Stimulated activated naive CD4-positive, alpha-beta T cell (primary cell): ENCODE measurements at regions not wholly inside any gene's neighbourhood (a gene's known extent, or its start where the extent isn't known, plus 50 kb on each side); places are given as distances from the start of the nearest gene placed in this dataset.
"Not testable (repeated sequence)": the region's sequence is repeated elsewhere in the genome, so short reads cannot be mapped to it uniquely, and the experiment has no call there.

Source experiments
- DNase-seq, 6 experiments: peaks; one replicate each; lab custom pipeline; 2025; lab: John Stamatoyannopoulos, UW

DNA sequence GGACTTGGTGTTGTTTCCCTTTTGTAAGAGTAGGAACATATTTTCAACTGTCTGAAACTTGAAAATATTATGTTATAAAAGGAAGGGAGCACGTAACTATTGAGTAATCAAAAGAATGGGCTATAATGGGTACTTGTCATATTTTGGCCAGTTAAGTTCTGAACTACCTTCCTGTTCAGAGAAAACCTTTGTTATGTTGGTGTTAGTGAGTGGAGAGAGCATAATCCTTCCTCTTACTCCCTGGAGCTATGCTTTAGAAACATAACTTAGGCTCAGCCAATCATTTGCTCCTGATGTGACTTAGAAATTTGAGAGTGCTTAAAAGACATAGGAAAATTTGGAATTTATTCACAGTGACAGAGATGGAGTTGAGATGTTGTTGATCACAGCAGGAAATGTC lies 482.5 kb upstream of the SPRY2 start:
- no peak for DNase-seq

DNA sequence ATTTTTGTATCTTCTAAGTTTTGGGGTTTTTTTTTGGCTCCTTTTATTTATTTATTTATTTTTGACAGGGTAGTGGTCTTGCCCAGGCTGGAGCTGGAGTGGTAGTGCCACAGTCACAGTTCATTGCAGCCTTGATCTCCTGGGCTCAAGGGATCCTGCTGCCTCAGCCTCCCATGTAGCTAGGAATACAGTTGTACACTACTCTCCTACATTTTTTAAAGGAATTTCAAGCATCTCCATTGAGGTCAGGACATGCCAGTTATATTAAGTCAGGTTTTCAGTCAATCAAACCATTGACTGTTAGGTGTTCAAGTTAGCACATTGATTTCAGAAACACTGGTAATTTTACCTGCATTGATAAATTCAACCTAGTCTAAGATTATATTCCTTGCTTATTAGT lies 480.5 kb upstream of the SPRY2 start:
- DNase-seq: no peak

GRCh38 chr13:80817979-80818378 lies 477.1 kb upstream of the SPRY2 start:
- DNase-seq: no peak

- DNase-seq: no peak
These were observed 473.6 kb upstream of the SPRY2 start for GRCh38 chr13:80814541-80814940.

GRCh38 chr13:80810294-80810693 lies 469.4 kb upstream of the SPRY2 start:
- DNase-seq: not testable (repeated sequence)

DNA sequence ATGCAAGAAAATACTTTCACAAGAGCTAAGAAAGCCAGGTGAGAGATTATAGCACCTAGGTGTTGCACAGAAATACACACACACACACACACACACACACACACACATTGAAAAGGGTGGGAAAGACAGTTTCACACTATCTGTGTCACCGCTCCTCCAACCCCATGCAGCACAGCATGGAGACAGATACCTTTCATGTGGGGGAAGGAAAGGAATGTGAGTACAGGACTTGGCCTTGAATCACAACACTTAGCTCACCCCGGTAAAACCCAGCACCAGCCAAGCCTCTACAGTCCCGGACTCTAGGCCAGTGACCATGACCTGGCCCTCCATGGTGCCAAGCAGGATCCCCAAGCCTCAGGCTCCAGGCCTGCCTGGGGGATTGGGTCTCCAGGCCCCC lies 462.0 kb upstream of the SPRY2 start:
- no peak for DNase-seq

DNA sequence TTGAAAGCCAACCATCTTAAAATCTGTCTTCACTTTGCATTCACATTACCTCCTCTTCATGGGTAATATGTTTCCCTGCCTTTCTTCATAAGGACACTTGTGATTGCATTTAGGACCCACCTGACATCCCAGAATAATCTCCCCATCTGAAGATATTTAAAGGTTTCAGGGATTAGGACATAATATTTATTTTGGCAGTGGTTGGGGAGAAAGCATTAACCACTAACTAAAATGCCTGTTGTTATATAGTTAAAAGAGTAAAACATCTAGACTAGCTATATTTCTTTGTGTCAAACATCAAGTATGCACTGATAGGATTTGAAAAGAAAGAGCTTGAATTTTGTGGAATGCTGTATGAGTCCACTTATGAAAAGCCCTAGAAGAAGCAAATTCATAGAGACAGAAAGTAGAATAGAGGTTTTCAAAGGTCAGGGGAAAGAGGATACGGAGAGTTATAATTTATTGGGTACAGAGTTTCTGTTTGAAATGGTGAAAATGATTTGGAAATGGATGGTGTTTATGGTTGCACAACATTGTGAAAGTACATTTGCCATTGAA lies 457.7 kb upstream of the SPRY2 start:
- no peak for DNase-seq

DNA sequence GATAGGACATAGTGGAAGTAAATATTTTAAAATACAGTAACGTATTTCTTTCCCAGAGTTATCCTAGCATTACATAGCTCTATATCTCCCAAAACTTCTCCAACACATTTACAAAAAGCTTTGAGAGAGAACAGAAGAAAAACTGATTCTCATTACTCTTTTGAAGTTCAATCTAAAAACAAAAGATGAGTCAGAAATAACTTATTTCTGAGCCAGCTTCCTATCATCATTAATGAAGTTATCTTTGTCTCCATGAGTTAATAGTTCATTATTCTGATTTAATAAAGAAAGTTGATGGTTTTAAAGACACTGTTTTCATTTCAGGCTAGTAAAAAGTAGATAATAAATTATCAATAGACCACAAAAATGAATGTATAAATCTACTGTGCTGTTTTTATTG lies 446.7 kb upstream of the SPRY2 start:
- DNase-seq: no peak

GRCh38 chr13:80783926-80784565 lies 443.1 kb upstream of the SPRY2 start:
- no peak for DNase-seq

GRCh38 chr13:80782441-80782840 lies 441.5 kb upstream of the SPRY2 start:
- no peak for DNase-seq

DNA sequence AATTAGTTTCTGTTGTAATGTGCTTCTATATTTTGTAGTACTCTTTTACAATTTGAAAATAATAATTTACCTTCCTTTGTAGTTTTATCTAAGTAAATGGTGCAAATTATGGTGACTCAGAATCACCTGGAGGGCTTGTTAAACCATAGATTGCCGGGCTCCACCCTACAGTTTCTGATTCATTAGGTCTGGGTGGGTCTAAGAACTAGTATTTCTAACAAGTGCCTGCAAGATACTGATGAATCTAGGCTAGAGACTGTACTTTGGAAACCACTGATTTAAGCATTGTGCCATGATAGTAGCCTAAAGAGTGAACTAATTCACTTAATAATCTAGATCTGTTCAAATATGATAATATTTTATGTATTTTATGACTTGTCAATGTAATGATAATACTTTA lies 437.4 kb upstream of the SPRY2 start:
- no peak for DNase-seq

GRCh38 chr13:80757694-80758093 lies 416.8 kb upstream of the SPRY2 start:
- DNase-seq: no peak

DNA sequence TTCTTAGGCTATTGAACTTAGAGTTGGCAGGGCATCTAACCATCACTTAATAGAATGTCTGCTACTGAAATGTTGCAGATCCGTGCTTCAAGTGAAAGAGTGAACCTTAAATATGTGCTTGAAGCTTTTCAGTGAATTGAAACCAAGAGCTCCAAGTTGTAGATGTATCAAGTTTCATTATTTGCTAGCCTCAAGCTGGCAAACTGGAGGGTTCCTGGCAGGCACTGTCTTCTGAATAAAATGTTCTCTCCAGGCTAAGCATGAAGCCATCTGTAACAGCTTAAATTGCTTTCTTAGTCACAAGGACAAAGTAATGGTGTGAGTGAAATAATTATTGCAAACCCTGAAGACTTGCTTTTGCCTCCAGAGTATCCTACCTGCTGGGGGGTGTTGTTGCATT lies 415.0 kb upstream of the SPRY2 start:
- no peak for DNase-seq

DNA sequence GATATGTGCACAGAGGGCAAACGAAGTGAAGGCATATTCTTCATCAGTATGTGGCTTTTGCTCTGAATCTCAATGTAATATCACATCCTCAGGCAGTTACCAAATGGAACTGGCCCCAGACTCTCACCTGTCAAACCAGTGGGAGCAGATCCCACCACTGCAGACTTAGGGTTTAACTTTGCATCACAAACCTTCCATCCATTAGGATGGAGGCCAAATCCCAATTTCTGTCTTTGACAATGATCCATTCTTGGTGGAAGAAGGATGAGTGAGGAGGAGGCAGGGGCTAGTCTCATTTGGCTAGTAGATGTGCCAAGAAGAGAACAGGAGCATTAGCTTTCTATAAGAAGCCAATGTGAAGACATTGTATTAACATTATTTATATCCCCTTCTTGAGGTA lies 413.5 kb upstream of the SPRY2 start:
- DNase-seq: no peak

DNA sequence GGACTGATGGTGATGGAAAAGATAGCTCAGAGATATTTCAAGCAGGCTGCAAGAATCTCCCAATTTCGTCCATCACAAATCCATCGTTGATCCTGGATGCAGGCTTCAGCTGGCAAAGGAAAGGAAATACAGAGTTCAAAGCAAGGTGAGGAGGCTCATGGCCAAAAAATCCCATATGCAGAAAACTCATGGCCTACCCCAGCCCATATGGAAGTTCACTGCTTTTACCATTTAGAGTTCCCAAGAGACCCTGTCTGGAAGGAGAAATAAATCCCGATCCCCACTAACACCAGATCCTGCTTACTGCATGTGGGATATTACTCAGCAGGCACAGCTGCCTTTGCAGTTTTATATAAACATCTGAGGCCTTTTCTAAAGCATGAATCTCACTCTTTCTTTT lies 412.9 kb upstream of the SPRY2 start:
- no peak for DNase-seq

DNA sequence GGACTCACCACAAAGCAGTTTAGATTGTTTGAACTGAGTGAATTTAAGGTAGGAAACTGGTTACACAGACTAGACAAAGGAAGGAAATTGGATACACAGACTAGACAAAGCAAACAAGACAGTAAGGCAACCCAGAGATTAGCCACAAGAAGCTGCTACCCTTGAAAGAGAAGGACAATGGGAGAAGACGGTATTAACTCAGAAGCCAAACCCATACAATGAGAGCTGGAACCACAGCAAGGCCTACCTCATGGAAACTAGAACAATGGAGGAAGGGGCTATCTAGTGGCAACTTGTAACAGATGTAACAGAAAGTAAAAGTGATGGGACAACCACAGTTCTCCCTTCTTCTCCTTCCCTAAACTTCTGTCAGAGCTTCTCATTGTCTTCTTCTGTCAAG lies 410.9 kb upstream of the SPRY2 start:
- DNase-seq: no peak

- DNase-seq: no peak
These were observed 403.4 kb upstream of the SPRY2 start for GRCh38 chr13:80744147-80744914.

GRCh38 chr13:80742033-80742432 lies 401.1 kb upstream of the SPRY2 start:
- no peak for DNase-seq

GRCh38 chr13:80740071-80740470 lies 399.1 kb upstream of the SPRY2 start:
- no peak for DNase-seq

- no peak for DNase-seq
These were observed 396.6 kb upstream of the SPRY2 start for GRCh38 chr13:80737513-80737912.

DNA sequence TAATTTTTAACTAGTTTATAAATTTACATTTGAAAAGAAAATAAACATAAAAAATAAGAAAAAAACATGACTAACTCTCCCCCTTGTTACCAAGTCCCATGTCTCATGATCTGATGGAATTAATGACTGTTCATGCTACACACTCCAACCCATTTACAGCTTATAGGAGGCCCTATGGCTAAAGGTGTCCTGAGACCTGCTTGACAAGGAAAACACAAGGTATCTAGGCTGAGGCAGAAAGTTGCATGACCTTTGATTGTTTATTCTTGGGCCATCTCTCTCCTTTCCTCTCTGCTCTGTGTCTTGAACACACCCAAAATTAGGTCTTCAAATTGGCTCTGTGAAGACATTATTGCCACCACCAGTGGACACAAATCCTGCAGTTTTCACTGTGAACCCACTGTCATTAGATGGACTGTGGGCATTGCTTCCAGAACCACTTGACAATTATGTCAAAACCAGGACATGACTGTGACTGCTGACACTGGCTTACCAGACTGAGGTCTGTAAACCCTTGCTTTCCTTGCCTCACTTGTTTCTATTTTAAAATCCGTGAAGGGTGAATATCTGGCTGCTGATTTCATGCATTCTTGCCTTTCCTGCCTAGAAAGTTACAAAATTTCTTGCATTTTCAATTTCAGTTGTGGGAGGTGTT lies 386.5 kb upstream of the SPRY2 start:
- no peak for DNase-seq

DNA sequence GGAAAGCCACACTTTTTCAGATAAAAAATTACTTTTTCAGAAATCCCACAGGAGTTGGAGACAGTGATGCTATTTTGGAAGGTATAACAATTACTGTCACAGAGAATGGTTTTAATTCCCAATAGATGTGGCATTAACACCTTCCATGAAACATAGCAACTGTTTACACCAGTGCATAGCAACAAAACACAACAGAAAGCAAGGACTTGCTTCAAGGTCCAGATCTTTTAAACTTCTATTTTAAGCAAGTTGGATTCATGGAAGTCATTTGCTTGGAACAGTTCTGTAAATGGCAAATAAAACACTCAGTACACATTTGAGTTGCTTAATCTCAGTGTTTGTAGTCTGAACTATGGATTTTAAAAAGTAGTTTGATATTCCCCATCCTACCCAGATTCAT lies 385.9 kb upstream of the SPRY2 start:
- no peak for DNase-seq

DNA sequence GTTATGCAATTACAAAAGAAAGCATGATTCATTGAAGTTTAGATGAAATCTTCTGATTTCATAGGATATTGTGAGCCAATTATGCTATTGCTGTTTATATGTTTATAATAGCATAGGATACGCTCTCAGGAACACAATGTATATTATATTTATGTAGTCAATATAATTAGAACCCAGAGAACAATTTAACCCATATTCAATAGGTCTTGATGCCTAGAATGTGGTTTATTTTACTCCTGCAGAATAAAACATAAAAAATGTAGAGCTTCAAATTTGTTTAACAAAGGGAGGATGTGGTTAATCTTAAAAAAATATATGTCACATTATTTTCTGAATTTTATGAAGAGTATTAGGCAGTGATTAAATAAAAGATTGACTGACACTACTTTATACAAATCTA lies 380.8 kb upstream of the SPRY2 start:
- DNase-seq: no peak
